Endothelial cell of umbilical vein (primary cell): ENCODE measurements at regions not wholly inside any gene's neighbourhood (a gene's known extent, or its start where the extent isn't known, plus 50 kb on each side); places are given as distances from the start of the nearest gene placed in this dataset.

Experiments
- BruUV-seq: library from RNA; stranded (reverse); fragments of 400-500 nt; replicated peaks from 2 replicates; lab custom pipeline; 2021; lab: Mats Ljungman, UMichigan
- CTCF ChIA-PET: fragments of 300-600, 350-600 bp; sonication (Branson Sonifier 250); formaldehyde crosslinking; loops from one replicate; lab custom pipeline; 2021; ENCODE audit warnings: antibody characterized with exemption, inconsistent platforms; lab: Charles Lee
- POLR2A ChIA-PET: fragments of 300-600, 350-600 bp; sonication (Branson Sonifier 250); formaldehyde crosslinking; loops from one replicate; lab custom pipeline; 2021; ENCODE audit warnings: antibody characterized with exemption, inconsistent platforms; lab: Charles Lee
- DNase-seq: peaks from one replicate; pipeline ENCODE4 v3.0.0-alpha.2; 2011; ENCODE audit warnings: low read depth, low spot score
- FAIRE-seq: peaks from 2 replicates; lab custom pipeline; 2011; peaks lifted over from hg19 to GRCh38; lab: Jason Lieb, UNC
- H2AFZ ChIP-seq: 2 replicates; pipeline ENCODE4 v1.6.0; 2012; ENCODE audit warnings: low read depth, low read length, control low read depth, inconsistent platforms
- H3K27ac ChIP-seq: 2 replicates; pipeline ENCODE4 v1.5.1; 2011; ENCODE audit warnings: low read depth, mild to moderate bottlenecking, control low read depth, low read length, moderate library complexity; ENCODE audit not compliant: insufficient read depth
- H3K27me3 ChIP-seq, 2 experiments: 2 replicates each; pipeline versions ENCODE4 v1.6.0 to v1.6.1; 2011; ENCODE audit warnings: low read length in 2 of 2, mixed read lengths in 1 of 2; ENCODE audit not compliant: control insufficient read depth in 2 of 2, insufficient read depth in 2 of 2
- H3K36me3 ChIP-seq, 2 experiments: 2 replicates in 1 of 2; 3 replicates in 1 of 2; pipeline ENCODE4 v1.5.1; 2011; ENCODE audit warnings: low read length in 2 of 2, mild to moderate bottlenecking in 1 of 2, moderate library complexity in 1 of 2; ENCODE audit not compliant: control insufficient read depth in 2 of 2, insufficient read depth in 2 of 2; ENCODE audit errors: extremely low read depth in 1 of 2
- H3K4me1 ChIP-seq: 3 replicates; pipeline ENCODE4 v1.5.1; 2011; ENCODE audit warnings: mild to moderate bottlenecking, low read length; ENCODE audit not compliant: control insufficient read depth, insufficient read depth; ENCODE audit errors: extremely low read depth
- H3K4me2 ChIP-seq: 2 replicates; pipeline ENCODE4 v1.6.1; 2011; ENCODE audit warnings: low read length, control low read depth, mixed read lengths; ENCODE audit not compliant: insufficient read depth
- H3K4me3 ChIP-seq, 3 experiments: fragments of 200-600 bp in 1 of 3; sonication (generic), shearing (Covaris generic) in 1 of 3; replicated peaks in 1 of 3; 2 replicates each; pipeline ENCODE4 v1.5.1; 2011 to 2016; ENCODE audit warnings: control low read depth in 3 of 3, low read length in 3 of 3, mild to moderate bottlenecking in 2 of 3, inconsistent platforms in 1 of 3, low read depth in 1 of 3, moderate library complexity in 1 of 3; ENCODE audit not compliant: insufficient read depth in 1 of 3
- H3K79me2 ChIP-seq: 2 replicates; pipeline ENCODE4 v1.6.0; 2012; ENCODE audit warnings: low read length, inconsistent platforms; ENCODE audit not compliant: control insufficient read depth, insufficient read depth
- H3K9ac ChIP-seq: replicated peaks from 2 replicates; pipeline ENCODE3; 2011; ENCODE audit warnings: low read length, control low read depth; ENCODE audit not compliant: insufficient read depth; ENCODE audit errors: extremely low read depth
- H3K9me1 ChIP-seq: replicated peaks from 3 replicates; pipeline ENCODE4 v1.6.0; 2011; ENCODE audit warnings: mild to moderate bottlenecking, low read length; ENCODE audit not compliant: control insufficient read depth, insufficient read depth; ENCODE audit errors: extremely low read depth
- H3K9me3 ChIP-seq: replicated peaks from 2 replicates; pipeline ENCODE4 v1.5.1; 2012; ENCODE audit warnings: low read length, inconsistent platforms; ENCODE audit not compliant: control insufficient read depth, insufficient read depth
- H4K20me1 ChIP-seq: replicated peaks from 2 replicates; pipeline ENCODE3; 2011; ENCODE audit warnings: mild to moderate bottlenecking, low read length; ENCODE audit not compliant: control insufficient read depth, insufficient read depth; ENCODE audit errors: extremely low read depth
- EZH2 ChIP-seq: IDR thresholded peaks from 2 replicates; pipeline ENCODE4 v1.6.1; 2012; ENCODE audit warnings: borderline replicate concordance, low read depth, mild to moderate bottlenecking, moderate library complexity, low read length, inconsistent platforms; ENCODE audit not compliant: severe bottlenecking
- FOS ChIP-seq: IDR thresholded peaks from 2 replicates; pipeline ENCODE4 v1.6.1; 2011; ENCODE audit warnings: mild to moderate bottlenecking, low read length, moderate library complexity, borderline replicate concordance; ENCODE audit not compliant: insufficient read depth
- GATA2 ChIP-seq: IDR thresholded peaks from 2 replicates; pipeline ENCODE4 v1.7.0; 2011; ENCODE audit warnings: low read depth, mild to moderate bottlenecking, moderate library complexity, mixed read lengths, low read length; ENCODE audit not compliant: insufficient read length, insufficient read depth
- JUN ChIP-seq: IDR thresholded peaks from 2 replicates; pipeline ENCODE4 v1.6.1; 2011; ENCODE audit warnings: borderline replicate concordance, low read depth; ENCODE audit not compliant: insufficient read length, insufficient read depth
- MYC ChIP-seq: IDR thresholded peaks from one replicate; pipeline ENCODE4 v1.6.1; 2011; ENCODE audit warnings: mild to moderate bottlenecking, low read depth, low read length
- POLR2A ChIP-seq: IDR thresholded peaks from 2 replicates; pipeline ENCODE4 v1.6.1; 2012; ENCODE audit warnings: low read depth, mild to moderate bottlenecking, control low read depth, low read length
- POLR2AphosphoS5 ChIP-seq: IDR thresholded peaks from 2 replicates; pipeline ENCODE4 v1.6.1; 2012; ENCODE audit warnings: low read depth, mild to moderate bottlenecking, control low read depth, low read length, moderate library complexity; ENCODE audit not compliant: insufficient read depth
- dilution Hi-C: fragments of 300-500 bp; cut with MboI; formaldehyde crosslinking; loops from one replicate; pipeline ENCODE4 v1.15.0; 2019; ENCODE audit warnings: low sequenced_read_pairs; ENCODE audit not compliant: extremely low pct_ligation_motif_present
- intact Hi-C: fragments of 100-400 bp; cut with micrococcal nuclease; formaldehyde crosslinking; loops from one replicate; pipeline ENCODE4 v1.10.0; 2022
- TF ChIP-seq, protein P1 (sequence below), 2 donors: IDR thresholded peaks; 1 replicate in 1 of 2; 2 replicates in 1 of 2; pipeline ENCODE4 v1.5.1; 2011; ENCODE audit warnings: low read length in 2 of 2, mild to moderate bottlenecking in 2 of 2, moderate library complexity in 2 of 2, control low read depth in 1 of 2, inconsistent platforms in 1 of 2, low read depth in 1 of 2; ENCODE audit not compliant: insufficient read depth in 1 of 2; ENCODE audit errors: extremely low read depth in 1 of 2
- TF ChIP-seq, protein P2 (sequence below): IDR thresholded peaks from 2 replicates; pipeline ENCODE4 v1.6.1; 2011; ENCODE audit not compliant: insufficient read depth, insufficient read length

DNA sequence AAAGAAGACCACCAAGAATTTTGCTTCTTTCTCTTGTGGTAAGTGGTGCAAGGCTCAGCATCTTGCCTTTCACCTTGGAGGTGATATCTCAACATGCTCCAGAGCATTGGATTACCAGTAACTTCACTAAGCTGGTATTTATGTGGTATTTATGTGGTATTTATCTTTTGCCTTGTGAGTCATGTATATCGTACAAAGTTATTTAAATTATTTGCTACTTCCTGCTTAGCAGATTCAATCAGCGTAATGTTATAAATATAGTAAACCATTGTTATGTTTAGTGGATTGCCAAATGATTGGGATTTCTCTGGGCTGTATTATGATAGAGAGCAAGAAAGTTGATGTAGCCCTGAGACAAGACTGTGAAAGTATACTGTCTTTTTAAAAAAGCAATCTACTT, 366.4 kb downstream of the IPO8 start:
- TF ChIP-seq EZH2 (no peak), MYC (no peak), JUN (no peak), FOS (no peak), GATA2 (no peak), POLR2A (no peak), POLR2AphosphoS5 (no peak)
- TF ChIP-seq, protein P1, sequence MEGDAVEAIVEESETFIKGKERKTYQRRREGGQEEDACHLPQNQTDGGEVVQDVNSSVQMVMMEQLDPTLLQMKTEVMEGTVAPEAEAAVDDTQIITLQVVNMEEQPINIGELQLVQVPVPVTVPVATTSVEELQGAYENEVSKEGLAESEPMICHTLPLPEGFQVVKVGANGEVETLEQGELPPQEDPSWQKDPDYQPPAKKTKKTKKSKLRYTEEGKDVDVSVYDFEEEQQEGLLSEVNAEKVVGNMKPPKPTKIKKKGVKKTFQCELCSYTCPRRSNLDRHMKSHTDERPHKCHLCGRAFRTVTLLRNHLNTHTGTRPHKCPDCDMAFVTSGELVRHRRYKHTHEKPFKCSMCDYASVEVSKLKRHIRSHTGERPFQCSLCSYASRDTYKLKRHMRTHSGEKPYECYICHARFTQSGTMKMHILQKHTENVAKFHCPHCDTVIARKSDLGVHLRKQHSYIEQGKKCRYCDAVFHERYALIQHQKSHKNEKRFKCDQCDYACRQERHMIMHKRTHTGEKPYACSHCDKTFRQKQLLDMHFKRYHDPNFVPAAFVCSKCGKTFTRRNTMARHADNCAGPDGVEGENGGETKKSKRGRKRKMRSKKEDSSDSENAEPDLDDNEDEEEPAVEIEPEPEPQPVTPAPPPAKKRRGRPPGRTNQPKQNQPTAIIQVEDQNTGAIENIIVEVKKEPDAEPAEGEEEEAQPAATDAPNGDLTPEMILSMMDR (IDR thresholded peaks at IDR 0.05; ENCODE audit: extremely low read depth in 1 of 2, insufficient read depth in 1 of 2, low read depth in 1 of 2, low read length in 2 of 2) = no peak
- TF ChIP-seq, protein P2, sequence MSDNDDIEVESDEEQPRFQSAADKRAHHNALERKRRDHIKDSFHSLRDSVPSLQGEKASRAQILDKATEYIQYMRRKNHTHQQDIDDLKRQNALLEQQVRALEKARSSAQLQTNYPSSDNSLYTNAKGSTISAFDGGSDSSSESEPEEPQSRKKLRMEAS = no peak
- no peak overlapping the region for H3K9ac ChIP-seq
- no peak overlapping the region for H3K27ac ChIP-seq
- peaks cover 2 to 3% of the 10 kb centered on the region in 2 experiments for H3K27me3 ChIP-seq
- intact Hi-C loops (no loop called here), dilution Hi-C loops (no loop called here)
- H4K20me1 ChIP-seq = no peaks in the 10 kb centered on the region
- no TSS peak for BruUV-seq
- ChIA-PET POLR2A (no interaction called here), CTCF (no interaction called here)
- H3K36me3 ChIP-seq = no peaks in the 10 kb centered on the region
- H3K9me3 ChIP-seq = no peaks in the 10 kb centered on the region
- no peak for DNase-seq
- H3K79me2 ChIP-seq = no peaks in the 10 kb centered on the region
- no peak overlapping the region for H3K4me2 ChIP-seq
- H3K9me1 ChIP-seq = no peaks in the 10 kb centered on the region
- no peak overlapping the region for H3K4me3 ChIP-seq
- no peak overlapping the region for H2AFZ ChIP-seq
- H3K4me1 ChIP-seq = no peaks in the 10 kb centered on the region
- FAIRE-seq = no peak
